ENCODE measurements at regions not wholly inside any gene's neighbourhood (a gene's known extent, or its start where the extent isn't known, plus 50 kb on each side); places are given as distances from the start of the nearest gene placed in this dataset.

GRCh38 chr10:129102906-129103693 is 363.9 kb upstream of the MGMT start:
- TF ChIP-seq, protein P1, sequence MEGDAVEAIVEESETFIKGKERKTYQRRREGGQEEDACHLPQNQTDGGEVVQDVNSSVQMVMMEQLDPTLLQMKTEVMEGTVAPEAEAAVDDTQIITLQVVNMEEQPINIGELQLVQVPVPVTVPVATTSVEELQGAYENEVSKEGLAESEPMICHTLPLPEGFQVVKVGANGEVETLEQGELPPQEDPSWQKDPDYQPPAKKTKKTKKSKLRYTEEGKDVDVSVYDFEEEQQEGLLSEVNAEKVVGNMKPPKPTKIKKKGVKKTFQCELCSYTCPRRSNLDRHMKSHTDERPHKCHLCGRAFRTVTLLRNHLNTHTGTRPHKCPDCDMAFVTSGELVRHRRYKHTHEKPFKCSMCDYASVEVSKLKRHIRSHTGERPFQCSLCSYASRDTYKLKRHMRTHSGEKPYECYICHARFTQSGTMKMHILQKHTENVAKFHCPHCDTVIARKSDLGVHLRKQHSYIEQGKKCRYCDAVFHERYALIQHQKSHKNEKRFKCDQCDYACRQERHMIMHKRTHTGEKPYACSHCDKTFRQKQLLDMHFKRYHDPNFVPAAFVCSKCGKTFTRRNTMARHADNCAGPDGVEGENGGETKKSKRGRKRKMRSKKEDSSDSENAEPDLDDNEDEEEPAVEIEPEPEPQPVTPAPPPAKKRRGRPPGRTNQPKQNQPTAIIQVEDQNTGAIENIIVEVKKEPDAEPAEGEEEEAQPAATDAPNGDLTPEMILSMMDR (IDR thresholded peaks at IDR 0.05): no peak
- TF ChIP-seq POLR2A (IDR thresholded peaks at IDR 0.05): no peak
